Esophagus squamous epithelium (tissue), 5 donors: ENCODE measurements at regions not wholly inside any gene's neighbourhood (a gene's known extent, or its start where the extent isn't known, plus 50 kb on each side); places are given as distances from the start of the nearest gene placed in this dataset.

Source experiments
- DNase-seq: peaks from one replicate; lab custom pipeline; 2025; lab: John Stamatoyannopoulos, UW
- H3K27ac ChIP-seq, 4 donors: fragments of 200-600 bp; sonication (generic); one replicate each; pipeline ENCODE4 v1.5.1; 2016 to 2019; ENCODE audit warnings: mild to moderate bottlenecking in 1 of 4
- H3K27me3 ChIP-seq, 4 donors: fragments of 200-600 bp; sonication (generic); 1 replicate in 3 of 4; 2 replicates in 1 of 4; pipeline versions ENCODE4 v1.5.1 to v1.6.0; 2017 to 2021; ENCODE audit warnings: antibody characterized with exemption in 1 of 4
- H3K36me3 ChIP-seq, 3 donors: fragments of 200-600 bp; sonication (generic); one replicate each; pipeline ENCODE4 v1.5.1; 2016 to 2019
- H3K4me1 ChIP-seq, 3 donors: fragments of 200-600 bp; sonication (generic); one replicate each; pipeline ENCODE4 v1.5.1; 2017 to 2019
- H3K4me3 ChIP-seq, 4 donors: fragments of 200-600 bp; sonication (generic); 1 replicate in 3 of 4; 2 replicates in 1 of 4; pipeline ENCODE4 v1.5.1; 2016 to 2019; ENCODE audit warnings: mild to moderate bottlenecking in 2 of 4, moderate library complexity in 1 of 4
- H3K9me3 ChIP-seq, 3 donors: fragments of 200-600 bp; sonication (generic); one replicate each; pipeline ENCODE4 v1.5.1; 2016 to 2019
- CTCF ChIP-seq, 6 experiments: fragments of 450-650 bp in 4 of 6; fragments of 200-600 bp in 2 of 6; sonication (generic) in 2 of 6; IDR thresholded peaks; one replicate each; pipeline ENCODE4 v1.5.1; 2016 to 2019; ENCODE audit warnings: antibody characterized with exemption in 6 of 6, mild to moderate bottlenecking in 4 of 6, moderate library complexity in 4 of 6
- POLR2A ChIP-seq, 4 donors: fragments of 450-650 bp; IDR thresholded peaks; one replicate each; pipeline ENCODE4 v1.6.1; 2017; ENCODE audit warnings: antibody characterized with exemption in 4 of 4, mild to moderate bottlenecking in 4 of 4, moderate library complexity in 3 of 4
- WGBS, 2 donors: methylation state at CpG; one replicate each; pipeline ENCODE4 v1.1.5; 2018; 5-methylcytosine and 5-hydroxymethylcytosine counted together
- intact Hi-C: fragments of 100-400 bp; cut with DNase I; formaldehyde crosslinking; loops from one replicate; pipeline ENCODE4 v1.15.0; 2022
- donor health status: DM: yes; HTN: yes; CAD: no.

- DNase-seq: no peak
- WGBS, 2 donors: 34 to 43% methylated on average over 2 of the region's 2 CpGs
- Histone ChIP-seq H3K27me3 (no peaks in the 10 kb centered on the region), H3K9me3 (no peaks in the 10 kb centered on the region), H3K4me1 (no peaks in the 10 kb centered on the region), H3K4me3 (no peak overlapping the region), H3K27ac (no peak overlapping the region), H3K36me3 (no peaks in the 10 kb centered on the region)
- intact Hi-C loops: no loop called here
- TF ChIP-seq CTCF (IDR thresholded peaks at IDR 0.05) (no peak), POLR2A (IDR thresholded peaks at IDR 0.05) (no peak)
Observed at GRCh38 chr13:75091718-75092117, 390.3 kb downstream of the TBC1D4 start.

- no peaks in the 10 kb centered on the region for H3K9me3 ChIP-seq
- no peaks in the 10 kb centered on the region for H3K36me3 ChIP-seq
- intact Hi-C loops: no loop called here
- no peaks in the 10 kb centered on the region for H3K4me1 ChIP-seq
- no peak overlapping the region for H3K27ac ChIP-seq
- H3K4me3 ChIP-seq: no peak overlapping the region
- no peaks in the 10 kb centered on the region for H3K27me3 ChIP-seq
- WGBS, 2 donors: 56 to 66% methylated on average over 3 of the region's 3 CpGs
- TF ChIP-seq CTCF (IDR thresholded peaks at IDR 0.05) (no peak), POLR2A (IDR thresholded peaks at IDR 0.05) (no peak)
- no peak for DNase-seq
Observed at GRCh38 chr13:75090872-75091615, 390.9 kb downstream of the TBC1D4 start.

GRCh38 chr13:75088915-75089314 is 393.1 kb downstream of the TBC1D4 start:
- Histone ChIP-seq H3K27me3 (no peaks in the 10 kb centered on the region), H3K4me3 (no peak overlapping the region)
- intact Hi-C loops: no loop called here

GRCh38 chr13:75079226-75079625 is 402.7 kb downstream of the TBC1D4 start:
- no peaks in the 10 kb centered on the region for H3K27me3 ChIP-seq
- WGBS, 2 donors: 26 to 43% methylated on average over 2 of the region's 2 CpGs
- H3K27ac ChIP-seq: no peak overlapping the region
- no peaks in the 10 kb centered on the region for H3K36me3 ChIP-seq
- intact Hi-C loops: no loop called here
- H3K4me3 ChIP-seq: no peak overlapping the region
- TF ChIP-seq CTCF (IDR thresholded peaks at IDR 0.05) (no peak), POLR2A (IDR thresholded peaks at IDR 0.05) (no peak)
- no peaks in the 10 kb centered on the region for H3K9me3 ChIP-seq
- H3K4me1 ChIP-seq: no peaks in the 10 kb centered on the region
- DNase-seq: no peak

More at GRCh38 chr13:75088915-75089314, 393.1 kb downstream of the TBC1D4 start:
- TF ChIP-seq CTCF (IDR thresholded peaks at IDR 0.05) (no peak), POLR2A (IDR thresholded peaks at IDR 0.05) (no peak)
- H3K36me3 ChIP-seq: no peaks in the 10 kb centered on the region
- DNase-seq: no peak
- H3K9me3 ChIP-seq: no peaks in the 10 kb centered on the region
- no peak overlapping the region for H3K27ac ChIP-seq
- WGBS, 2 donors: 74 to 75% methylated on average over 4 of the region's 4 CpGs
- H3K4me1 ChIP-seq: no peaks in the 10 kb centered on the region

- no peak overlapping the region for H3K4me3 ChIP-seq
- no peak overlapping the region for H3K27ac ChIP-seq
- intact Hi-C loops: no loop called here
- TF ChIP-seq CTCF (IDR thresholded peaks at IDR 0.05) (no peak), POLR2A (IDR thresholded peaks at IDR 0.05) (no peak)
- no peaks in the 10 kb centered on the region for H3K4me1 ChIP-seq
- H3K27me3 ChIP-seq: no peaks in the 10 kb centered on the region
- no peaks in the 10 kb centered on the region for H3K9me3 ChIP-seq
- no peak for DNase-seq
- no peaks in the 10 kb centered on the region for H3K36me3 ChIP-seq
Observed at GRCh38 chr13:75076476-75076875, 405.5 kb downstream of the TBC1D4 start.
